ENCODE measurements at regions not wholly inside any gene's neighbourhood (a gene's known extent, or its start where the extent isn't known, plus 50 kb on each side); places are given as distances from the start of the nearest gene placed in this dataset.

- Histone ChIP-seq H3K27ac (no peak overlapping the region), H3K4me3 (no peak overlapping the region), H3K4me1 (peaks cover 0 to 13% (median 6%) of the 10 kb centered on the region in 4 donors), H3K9me3 (no peaks in the 10 kb centered on the region), H3K27me3 (no peaks in the 10 kb centered on the region), H3K36me3 (no peaks in the 10 kb centered on the region)
- ATAC-seq: no peak
- 100% methylated on average over 2 of the region's 4 CpGs for WGBS (ENCODE audit: insufficient coverage, low coverage, low lambda C conversion rate, missing lambda C conversion rate)
- no peak for DNase-seq
- intact Hi-C loops (cut with DNase I): no loop called here
- TF ChIP-seq CTCF (IDR thresholded peaks at IDR 0.05) (no peak), POLR2A (IDR thresholded peaks at IDR 0.05) (no peak)
Observed at GRCh38 chr3:125652349-125652748, 57.1 kb upstream of the OSBPL11 start.

GRCh38 chr3:125654526-125654925, 59.2 kb upstream of the OSBPL11 start:
- no peaks in the 10 kb centered on the region for H3K27me3 ChIP-seq
- intact Hi-C loops (cut with DNase I): no loop called here
- H3K27ac ChIP-seq: no peak overlapping the region
- 100% methylated on average over 1 of the region's 1 CpG for WGBS (ENCODE audit: insufficient coverage, low coverage, low lambda C conversion rate, missing lambda C conversion rate)
- TF ChIP-seq POLR2A (IDR thresholded peaks at IDR 0.05) (no peak), CTCF (IDR thresholded peaks at IDR 0.05) (no peak)
- H3K9me3 ChIP-seq: no peaks in the 10 kb centered on the region
- H3K4me3 ChIP-seq: no peak overlapping the region
- no peaks in the 10 kb centered on the region for H3K36me3 ChIP-seq
- ATAC-seq (no peak), DNase-seq (no peak)
- H3K4me1 ChIP-seq: no peaks in the 10 kb centered on the region

GRCh38 chr3:125662675-125663074, 67.4 kb upstream of the OSBPL11 start:
- Histone ChIP-seq H3K9me3 (no peaks in the 10 kb centered on the region), H3K4me3 (no peak overlapping the region), H3K27ac (no peak overlapping the region), H3K4me1 (peaks cover 0 to 14% (median 5%) of the 10 kb centered on the region in 4 donors), H3K36me3 (no peaks in the 10 kb centered on the region), H3K27me3 (no peaks in the 10 kb centered on the region)
- intact Hi-C loops (cut with DNase I): no loop called here
- WGBS (ENCODE audit: insufficient coverage, low coverage, low lambda C conversion rate, missing lambda C conversion rate): 37% methylated on average over 2 of the region's 2 CpGs
- no peak for TF ChIP-seq POLR2A (IDR thresholded peaks at IDR 0.05)
- TF ChIP-seq CTCF (IDR thresholded peaks at IDR 0.05): no peak
- ATAC-seq: peak in 3 of 4 donors; percentile 48 to 63 (median 51)
- DNase-seq: no peak

- Histone ChIP-seq H3K4me3 (no peak overlapping the region), H3K4me1 (peaks cover 0 to 14% (median 0%) of the 10 kb centered on the region in 4 donors), H3K27ac (no peak overlapping the region), H3K27me3 (no peaks in the 10 kb centered on the region), H3K36me3 (no peaks in the 10 kb centered on the region), H3K9me3 (no peaks in the 10 kb centered on the region)
- ATAC-seq: peak in 2 of 4 donors; percentile 55 to 58
- 86% methylated on average over 1 of the region's 1 CpG for WGBS (ENCODE audit: insufficient coverage, low coverage, low lambda C conversion rate, missing lambda C conversion rate)
- DNase-seq: no peak
- intact Hi-C loops (cut with DNase I): no loop called here
- TF ChIP-seq POLR2A (IDR thresholded peaks at IDR 0.05): no peak
- TF ChIP-seq CTCF (IDR thresholded peaks at IDR 0.05): no peak
Observed at GRCh38 chr3:125670352-125670751, 75.1 kb upstream of the OSBPL11 start.

- Histone ChIP-seq H3K36me3 (no peaks in the 10 kb centered on the region), H3K4me3 (no peak overlapping the region), H3K4me1 (peaks cover 0 to 14% (median 0%) of the 10 kb centered on the region in 4 donors), H3K27me3 (no peaks in the 10 kb centered on the region), H3K9me3 (no peaks in the 10 kb centered on the region), H3K27ac (no peak overlapping the region)
- TF ChIP-seq CTCF (IDR thresholded peaks at IDR 0.05) (no peak), POLR2A (IDR thresholded peaks at IDR 0.05) (no peak)
- 88% methylated on average over 4 of the region's 4 CpGs for WGBS (ENCODE audit: insufficient coverage, low coverage, low lambda C conversion rate, missing lambda C conversion rate)
- intact Hi-C loops (cut with DNase I): no loop called here
- DNase-seq (no peak), ATAC-seq (peak in 1 of 4 donors; percentile 11)
Observed at GRCh38 chr3:125670945-125671344, 75.6 kb upstream of the OSBPL11 start.

All from right lobe of liver (tissue), 6 donors.